Activated CD4-positive, alpha-beta T cell treated with anti-CD3 and anti-CD28 coated beads for 1 hour (primary cell): ENCODE measurements at regions not wholly inside any gene's neighbourhood (a gene's known extent, or its start where the extent isn't known, plus 50 kb on each side); places are given as distances from the start of the nearest gene placed in this dataset.

ENCODE experiments used
- DNase-seq: peaks from one replicate; pipeline ENCODE4 v3.0.0-alpha.2; 2020

DNA sequence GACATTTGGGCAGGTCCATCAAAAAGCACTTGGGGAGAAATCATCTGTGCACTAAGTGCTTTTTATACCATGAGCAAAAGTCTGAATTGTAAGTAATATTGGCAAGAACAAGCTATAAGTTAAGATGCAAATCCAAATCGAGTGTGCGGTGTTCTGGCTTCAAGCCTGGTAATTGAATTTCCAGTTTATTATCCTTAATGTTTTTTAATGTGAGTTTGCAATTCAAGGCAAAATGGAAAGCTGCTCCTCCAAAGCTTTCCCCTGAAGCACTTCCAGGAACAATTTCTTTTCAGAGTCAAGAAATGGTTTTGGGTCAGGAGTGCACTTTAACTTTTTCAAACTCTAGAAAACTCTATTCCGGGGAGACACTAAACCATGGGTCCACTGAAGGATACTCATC, 445.7 kb downstream of the TOX3 start:
- no peak for DNase-seq

DNA sequence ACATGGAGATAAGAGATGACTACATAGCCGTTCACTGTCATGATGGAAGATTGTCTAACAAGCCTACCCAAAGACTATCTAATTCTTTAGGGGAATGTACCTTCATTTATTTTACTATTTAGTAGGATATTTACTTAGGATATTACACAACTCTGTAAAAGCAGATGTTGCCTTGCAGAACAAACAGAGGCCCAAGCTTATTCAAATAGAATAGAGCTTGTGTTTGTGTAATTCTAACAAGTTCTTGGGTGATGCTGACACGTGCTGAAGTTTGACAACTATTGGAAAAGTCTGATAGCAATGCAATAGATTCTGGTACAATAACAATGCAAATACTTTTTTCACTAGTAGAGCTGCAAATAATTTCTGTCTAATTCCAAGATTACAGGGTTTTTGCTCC, 447.6 kb downstream of the TOX3 start:
- no peak for DNase-seq

DNA sequence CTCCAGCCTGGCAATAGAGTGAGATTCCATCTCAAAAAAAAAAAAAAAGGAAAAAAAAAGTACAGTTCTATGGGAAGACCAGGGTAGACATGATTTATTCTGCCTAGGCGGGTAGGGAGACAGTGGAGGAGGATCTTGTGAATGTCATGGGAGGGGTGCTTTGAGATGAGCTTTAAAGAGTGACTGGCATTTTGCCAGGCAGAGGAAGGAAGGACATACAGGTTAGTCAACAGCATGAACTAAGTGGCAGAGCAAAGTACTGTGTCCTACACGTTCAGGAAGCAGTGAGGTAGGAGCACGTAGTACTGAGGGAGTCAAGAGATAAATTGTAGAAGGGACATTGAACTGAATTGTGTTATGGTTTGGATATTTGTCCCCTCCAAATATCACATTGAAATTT, 451.5 kb downstream of the TOX3 start:
- DNase-seq, result no peak

DNA sequence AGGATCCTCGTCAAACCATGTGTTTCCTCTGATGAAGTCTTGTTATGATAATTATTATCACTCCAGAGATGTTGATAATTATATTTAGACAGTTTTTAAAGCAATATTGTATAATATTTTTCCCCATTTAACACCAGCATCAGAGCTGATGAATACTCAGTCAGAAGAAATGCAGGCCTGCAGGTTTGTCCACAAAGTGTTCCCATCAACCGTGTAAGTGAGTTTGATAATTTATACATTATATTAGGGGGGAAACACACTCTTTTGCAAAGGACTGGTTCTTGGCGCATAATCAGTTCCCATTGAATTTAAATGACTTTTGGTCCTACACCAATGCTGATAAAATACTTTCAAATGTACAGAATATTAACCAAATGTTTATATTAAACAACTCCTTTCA, 454.8 kb downstream of the TOX3 start:
- DNase-seq, result no peak

DNA sequence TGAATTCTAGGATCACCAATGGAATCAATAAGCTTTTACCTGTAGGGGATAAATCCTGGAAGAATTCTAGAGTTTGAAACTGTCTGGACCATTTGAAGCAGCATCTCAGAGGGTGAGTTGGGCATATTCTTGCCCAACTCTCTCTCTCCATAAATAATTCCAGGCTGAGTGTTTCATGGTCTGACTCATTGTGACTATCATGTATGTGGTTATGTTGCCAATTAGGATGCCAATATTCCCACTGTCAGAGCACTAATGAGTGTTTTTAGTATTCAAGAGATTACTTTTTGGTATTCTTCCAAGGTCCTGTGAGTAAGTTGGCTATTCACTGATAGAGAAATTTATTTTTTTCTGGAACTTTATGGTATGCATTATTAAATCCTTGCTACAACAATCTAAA, 456.9 kb downstream of the TOX3 start:
- DNase-seq, result no peak

DNA sequence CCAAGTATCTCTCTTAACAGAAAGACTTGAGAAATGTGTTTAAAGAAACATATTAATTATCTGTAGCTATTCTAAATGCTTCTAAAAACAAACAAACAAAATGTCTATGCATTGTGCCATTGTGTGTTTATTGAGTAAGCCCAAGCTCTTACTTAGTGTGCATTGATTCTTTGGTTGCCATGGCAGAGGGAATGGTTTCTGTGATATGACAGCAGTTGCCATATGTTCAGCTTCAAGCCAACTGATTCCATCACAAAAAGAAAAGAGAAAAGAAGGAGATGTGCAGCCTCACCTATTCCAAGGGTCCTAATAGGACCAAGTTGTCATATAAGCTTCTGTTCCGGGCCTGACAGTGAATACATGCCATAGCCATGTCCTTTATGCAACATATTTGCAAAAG, 457.5 kb downstream of the TOX3 start:
- no peak for DNase-seq

DNA sequence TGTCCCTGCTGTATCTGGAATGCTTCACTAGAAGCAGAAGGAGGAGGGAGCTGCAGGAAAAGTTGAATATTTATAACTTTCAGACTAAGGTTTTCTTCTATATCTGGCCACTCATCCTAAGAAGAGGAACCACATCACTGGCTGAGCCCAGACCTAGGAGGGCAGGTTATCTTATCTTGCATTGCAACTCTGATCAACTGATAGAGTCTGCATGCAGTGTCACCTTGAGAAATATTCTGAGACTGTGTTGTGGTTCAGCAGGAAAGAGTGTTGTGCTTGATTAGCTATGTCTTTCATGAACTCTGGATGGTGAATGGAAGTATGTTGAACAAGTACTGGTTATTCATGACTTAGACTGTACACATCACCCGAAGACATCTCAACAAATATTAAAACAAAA, 460.0 kb downstream of the TOX3 start:
- no peak for DNase-seq

DNA sequence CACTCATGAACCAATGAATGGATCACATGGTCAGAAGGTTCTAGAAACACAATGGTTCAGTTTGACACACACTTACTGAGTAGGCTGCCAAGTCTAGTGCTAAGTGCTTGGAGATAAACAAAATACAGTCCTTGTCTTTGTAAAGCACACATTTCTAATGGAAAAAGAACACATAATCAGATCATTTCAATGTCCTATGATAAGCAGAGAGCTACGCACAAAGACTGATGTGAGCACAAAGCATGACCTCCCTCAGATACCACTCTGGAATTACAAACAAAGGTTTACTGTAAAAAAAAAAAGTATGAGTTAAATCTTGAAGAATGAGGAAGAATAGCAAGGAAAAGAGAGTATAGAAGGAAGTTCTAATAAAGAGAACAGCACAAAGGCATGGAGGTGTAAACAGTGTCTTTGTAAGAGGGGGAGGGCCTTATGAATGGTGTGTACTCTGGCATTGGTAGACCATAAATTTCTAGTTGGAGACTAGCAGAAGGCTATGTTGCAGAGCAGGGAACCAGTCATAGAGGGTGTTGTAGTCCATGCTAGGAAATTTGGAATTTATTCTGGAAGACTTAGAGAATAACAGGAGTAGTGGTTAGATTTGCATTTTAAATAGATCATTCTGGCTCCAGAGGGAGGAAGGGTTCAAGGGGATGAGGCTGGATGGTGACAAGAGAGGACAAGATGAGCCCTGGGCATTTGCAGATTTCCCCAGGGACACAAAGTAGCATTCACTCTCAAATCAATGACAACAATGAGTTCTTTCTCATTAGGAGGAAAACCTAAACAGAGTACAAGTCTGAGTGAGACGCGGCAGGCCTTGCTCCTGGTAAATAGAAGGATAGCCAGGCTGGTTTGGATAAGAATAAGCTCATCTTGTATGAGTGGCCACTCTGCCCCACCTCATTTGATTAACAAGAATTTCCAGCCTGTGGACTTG, 468.0 kb downstream of the TOX3 start:
- no peak for DNase-seq

DNA sequence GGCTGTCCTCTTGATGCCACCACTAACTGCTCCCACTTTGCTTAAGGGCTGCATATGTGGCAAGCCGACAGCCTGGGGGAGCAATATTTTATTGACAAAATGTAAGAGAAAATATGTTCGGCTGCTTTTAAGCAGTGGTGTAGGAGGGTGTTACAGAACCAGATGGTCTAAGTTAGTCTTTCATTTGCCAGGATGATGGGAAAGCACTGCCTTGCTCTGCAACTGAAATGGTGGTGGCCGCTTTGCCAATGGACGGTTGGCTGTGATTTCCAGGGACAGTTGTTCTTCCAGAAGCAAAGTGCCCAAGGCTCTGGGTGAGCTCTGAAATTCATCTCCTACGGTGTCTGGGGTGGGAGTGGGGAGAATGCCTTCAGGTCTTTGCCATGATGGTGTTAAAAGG, 469.3 kb downstream of the TOX3 start:
- DNase-seq, result no peak

DNA sequence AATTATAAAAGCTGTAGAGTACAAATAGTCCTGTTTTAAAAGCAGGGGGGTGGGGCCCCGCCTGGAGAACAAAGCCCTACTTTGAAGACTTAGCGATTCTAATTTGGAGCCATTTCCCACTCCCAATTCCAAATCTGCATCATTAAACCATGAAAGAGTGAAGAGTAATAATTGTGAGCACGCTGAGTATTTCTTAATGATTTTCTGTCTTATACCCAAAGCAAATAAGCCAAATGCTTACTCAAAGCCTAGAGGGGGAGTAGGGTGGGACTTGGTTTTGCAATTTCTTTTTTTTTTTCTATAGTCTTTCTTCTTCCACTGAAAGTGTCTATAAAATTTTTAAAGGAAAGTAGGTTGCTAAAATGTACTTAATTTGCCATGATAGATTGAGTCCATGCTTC, 470.1 kb downstream of the TOX3 start:
- DNase-seq, result no peak

DNA sequence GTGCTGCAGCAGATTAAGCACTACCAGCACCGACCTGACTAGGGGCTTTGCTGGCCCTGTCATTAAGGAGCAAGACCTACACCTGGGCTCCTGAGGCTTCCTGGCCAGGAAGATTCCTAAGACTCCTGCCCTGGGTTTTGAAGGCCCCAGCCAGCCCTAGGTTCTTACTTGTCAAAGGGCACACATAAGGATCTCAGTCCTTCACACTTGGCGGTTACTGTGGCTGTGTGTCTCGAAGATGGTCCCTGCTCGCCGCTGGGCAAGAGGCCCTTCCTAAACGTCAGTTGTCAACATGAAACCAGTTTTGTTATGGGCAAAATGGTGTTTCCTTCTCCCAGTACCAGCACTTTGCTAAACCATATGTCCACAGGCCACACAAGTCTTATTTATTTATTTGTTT, 470.6 kb downstream of the TOX3 start:
- no peak for DNase-seq

DNA sequence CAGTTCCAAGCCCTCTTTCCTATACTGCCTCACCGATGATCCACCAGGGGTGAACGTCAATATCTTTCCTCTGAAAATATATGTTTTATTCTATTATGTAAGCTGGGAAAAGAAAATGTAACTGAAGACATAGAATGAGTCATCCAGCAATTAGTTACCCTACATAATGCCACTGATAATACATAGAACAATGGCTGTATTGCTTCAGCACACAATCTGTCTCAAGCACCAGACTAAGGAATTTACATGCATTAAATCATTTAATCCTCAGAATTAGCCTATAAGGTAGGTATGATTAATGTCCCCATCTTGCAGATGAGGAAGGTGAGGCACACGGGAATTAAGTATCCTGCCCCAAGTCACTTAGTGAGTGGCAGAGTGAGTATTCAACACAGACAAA, 472.8 kb downstream of the TOX3 start:
- DNase-seq, result no peak

DNA sequence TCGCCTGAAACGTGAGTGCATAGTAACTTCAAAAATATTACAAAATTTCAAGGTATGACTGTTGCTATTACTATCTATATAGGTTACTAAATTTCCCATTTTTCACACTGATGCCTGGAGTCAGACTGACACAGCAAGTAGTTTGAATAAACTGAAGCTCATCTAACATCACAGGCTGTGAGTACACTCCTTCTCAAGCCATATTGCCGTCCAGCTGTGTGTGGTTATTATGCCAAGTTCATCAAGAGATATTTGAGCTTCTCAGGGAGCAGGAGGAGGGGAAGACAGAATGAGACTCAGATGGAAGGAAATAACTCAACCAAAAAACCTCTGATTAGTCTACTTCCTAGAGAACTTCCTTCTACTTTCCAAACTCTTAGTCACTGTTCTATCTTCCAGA, 473.9 kb downstream of the TOX3 start:
- no peak for DNase-seq

DNA sequence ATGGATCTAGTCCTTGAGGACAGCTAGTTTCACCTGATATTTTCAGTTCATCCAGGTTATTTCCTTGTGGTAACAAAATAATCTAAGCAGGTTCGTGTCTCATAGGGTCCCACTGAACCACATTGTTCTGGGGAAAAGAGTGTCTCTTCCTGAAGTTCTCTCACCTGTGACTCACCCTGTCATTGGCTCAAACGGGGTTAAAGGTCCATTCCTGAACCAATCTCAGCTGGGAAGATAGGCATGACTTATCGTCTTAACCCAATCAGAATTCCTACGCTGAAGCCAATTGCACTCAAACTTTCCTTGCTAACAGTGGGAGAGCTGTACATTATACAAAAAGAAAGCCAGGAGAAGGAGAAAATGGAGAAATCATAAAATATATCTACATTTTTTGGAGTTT, 475.8 kb downstream of the TOX3 start:
- DNase-seq, result no peak

DNA sequence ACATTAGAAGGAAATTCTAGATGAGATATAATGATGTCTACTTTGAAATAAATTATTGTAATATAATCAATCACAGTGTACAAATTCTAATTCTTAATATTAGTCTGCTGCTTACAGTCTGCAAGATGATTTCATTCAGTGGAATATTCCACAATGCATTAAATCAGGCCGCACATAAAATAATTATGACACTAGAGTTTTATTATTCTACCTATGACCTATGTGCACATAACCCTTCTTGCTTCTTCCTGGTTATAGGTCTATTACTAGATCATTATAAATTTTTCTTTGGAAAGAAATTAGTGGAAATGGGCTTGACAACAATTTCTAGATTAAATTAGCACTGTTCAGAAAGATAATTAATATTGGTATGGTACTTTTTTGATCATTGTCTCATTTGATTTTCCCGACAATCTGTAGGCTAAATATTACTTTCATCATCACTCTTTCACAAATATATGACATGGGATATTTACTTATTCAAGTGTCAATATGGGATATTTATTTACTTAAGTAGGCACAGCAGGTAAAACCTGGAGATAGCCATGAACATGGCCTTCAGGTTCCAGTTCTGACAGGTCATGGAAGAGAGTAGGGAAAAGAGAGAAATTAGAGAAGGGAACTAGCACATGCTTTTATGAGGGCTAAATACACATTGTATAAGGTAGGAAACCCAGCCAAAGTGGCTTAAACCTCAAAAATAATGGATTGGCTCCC, 476.4 kb downstream of the TOX3 start:
- DNase-seq, result no peak

DNA sequence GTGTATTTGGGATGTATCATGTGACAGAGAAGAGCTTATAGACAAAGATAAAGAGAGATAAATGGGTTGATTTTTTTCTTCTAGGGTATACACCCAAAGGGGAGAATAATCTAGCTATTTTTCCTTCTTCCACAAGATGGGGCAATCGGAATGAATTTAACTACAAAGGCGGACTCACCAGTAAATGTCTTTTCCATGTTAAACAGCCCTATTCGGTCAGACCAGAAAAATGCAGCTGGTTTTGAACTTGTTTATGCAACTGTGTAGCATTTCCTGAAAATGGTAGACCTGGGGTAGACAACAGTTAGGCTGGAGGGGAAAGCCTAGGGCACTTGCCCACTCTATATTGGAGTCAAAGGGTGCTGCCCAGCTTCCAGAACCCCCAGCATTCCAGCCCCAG, 477.1 kb downstream of the TOX3 start:
- DNase-seq, result no peak

DNA sequence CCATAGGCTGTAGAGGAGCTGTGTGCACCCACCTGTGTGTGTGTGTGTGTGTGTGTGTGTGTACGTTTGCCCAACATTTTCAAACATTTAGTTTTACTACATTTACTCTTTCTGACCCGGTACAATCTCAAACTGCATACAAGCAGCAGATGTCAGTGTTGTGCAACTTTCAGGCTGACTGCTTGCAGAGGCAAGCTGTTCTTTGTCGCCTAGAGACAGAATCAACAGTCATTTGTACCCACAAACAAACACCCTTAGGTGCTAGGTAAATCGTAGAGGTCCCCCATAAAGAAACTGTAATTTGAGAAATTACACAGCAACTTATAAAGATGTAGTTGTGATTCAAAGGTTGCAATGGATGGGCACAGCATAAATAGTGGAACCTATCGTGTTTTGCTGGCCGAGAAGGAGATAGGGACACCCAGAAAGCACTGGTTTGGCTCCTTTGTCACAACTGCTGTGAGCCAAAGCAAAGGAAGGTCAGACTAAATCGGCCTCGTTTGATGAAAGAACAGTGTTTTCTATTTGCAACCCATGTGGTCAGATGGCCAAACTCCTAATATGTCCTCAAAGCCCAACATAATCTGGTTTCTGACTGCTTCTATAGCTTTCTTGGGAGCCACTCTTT, 478.4 kb downstream of the TOX3 start:
- DNase-seq, result no peak

DNA sequence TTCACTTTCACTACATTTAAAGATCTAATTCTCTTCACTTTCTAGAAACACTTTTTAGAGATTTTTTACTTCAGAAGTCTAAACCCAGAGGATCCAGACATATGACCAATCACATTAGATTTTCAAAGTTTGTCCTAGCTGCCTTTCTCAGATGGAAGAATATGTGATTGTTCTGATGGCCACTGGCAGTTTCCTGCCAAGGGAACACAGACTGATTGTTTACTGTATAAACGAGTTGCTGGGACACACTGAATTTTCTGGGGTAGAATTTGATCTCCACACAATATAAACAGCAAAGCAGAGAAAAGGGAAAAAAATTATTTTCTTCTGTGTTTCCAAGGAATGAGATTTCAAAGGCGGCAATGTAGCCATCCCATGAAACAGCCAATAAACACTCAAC, 480.0 kb downstream of the TOX3 start:
- no peak for DNase-seq

DNA sequence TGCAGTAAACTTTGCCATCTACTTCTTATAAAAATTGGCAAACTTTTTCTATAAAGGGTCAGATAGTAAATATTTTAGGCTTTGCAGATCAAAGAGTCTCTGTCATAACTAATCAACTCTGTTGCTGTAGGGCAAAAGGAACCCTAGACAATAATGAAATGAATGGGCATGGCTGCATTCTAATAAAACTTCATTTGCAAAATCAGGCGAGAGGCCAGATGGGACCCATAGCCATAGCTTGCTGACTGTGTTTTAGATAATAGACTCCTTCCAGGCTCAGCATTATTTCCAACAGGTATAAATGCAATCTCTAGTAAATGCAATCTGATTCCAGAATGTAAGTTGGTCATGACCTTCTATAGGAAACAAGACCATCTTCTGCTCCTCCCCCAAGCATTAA, 490.7 kb downstream of the TOX3 start:
- DNase-seq, result no peak

DNA sequence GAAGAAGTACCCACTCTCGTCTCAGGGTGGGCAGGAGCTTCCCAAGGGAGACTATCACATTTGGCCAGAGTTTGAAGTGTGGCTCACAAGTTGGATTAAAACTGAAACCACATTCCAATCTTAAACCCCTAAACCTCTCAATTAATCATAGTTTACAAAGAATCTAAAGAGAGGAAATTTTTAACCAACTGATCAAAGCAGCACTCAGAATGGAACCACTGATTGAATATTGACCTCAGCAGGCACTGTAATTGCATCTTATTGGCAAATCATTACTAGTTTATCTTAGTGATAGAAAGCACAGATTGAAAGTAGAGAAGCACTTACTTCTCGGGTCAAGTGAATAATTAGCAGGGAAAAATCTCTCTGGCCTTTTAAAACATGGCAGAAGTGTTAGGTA, 491.6 kb downstream of the TOX3 start:
- no peak for DNase-seq

DNA sequence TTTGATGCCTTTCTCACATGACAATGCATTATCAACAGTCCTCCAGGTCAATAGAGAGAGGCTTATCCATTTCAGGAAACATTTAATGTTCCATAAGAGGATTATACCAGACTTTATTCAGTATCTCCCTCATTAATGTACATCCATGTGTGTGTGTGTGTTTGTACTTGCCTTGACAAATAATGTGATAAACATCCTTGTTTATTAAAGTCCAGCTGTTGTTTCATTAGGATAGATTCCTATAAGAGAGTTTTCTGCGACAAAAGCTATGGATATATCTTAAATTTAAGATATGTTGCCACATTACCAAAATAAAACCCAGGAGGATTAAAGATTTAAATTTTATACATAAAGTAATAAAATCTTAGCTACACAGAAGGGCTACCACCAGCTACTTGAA, 492.6 kb downstream of the TOX3 start:
- DNase-seq, result no peak

DNA sequence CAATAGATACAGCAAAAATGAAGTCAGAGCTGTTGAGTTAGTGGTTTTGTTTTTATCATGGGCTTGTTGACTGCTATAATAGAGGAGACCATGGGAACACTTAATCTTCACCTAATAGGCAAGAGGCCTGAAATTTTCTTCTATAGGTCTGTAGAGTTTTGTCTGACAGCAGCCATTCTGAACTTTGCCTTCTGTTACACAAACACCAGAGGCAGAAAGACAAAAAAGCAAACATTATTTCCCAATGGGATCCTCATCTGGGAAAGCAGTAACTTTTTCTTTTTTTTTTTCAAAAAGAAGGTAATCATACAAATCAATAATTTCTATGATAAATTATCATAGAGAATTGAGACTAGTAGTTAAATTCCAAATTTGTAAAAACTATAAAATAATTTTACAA, 494.1 kb downstream of the TOX3 start:
- no peak for DNase-seq

DNA sequence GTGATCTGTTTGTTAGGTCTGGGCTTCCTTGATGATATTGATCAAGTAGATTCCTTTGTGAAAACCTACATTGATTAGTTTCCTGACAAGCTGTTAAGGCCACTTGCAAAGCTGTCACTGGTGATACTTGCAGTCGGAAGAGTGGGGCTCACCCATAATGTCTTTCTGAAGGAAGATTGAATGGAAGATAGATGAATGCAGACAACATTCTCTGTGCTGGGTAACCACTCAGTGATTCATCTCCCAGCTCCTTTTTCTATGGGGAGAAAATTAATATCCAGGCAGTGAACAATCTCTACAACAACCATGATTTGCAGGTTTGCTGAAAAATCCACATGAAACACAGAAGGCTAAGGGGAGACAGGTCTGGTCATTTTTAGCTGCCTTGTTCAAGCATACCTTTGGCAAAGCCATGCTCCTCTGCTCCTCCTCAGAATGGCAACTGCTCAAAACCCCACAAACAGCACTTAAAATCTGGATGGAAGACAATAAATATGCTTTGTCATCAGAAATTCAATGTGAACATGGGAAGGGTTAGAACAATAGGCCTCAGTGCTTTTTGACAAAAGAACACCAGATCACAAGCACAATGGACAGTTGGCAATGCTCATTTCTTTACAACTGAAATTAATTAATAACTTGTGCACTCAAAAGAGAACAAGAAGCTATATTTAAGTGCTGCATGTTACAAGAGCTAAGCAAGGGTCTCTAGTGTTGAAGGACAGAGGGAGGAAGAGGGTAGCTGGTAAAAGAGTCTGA, 495.4 kb downstream of the TOX3 start:
- no peak for DNase-seq
